Spleen (tissue), 11 donors: ENCODE measurements at regions not wholly inside any gene's neighbourhood (a gene's known extent, or its start where the extent isn't known, plus 50 kb on each side); places are given as distances from the start of the nearest gene placed in this dataset.

Experiments used
- DNase-seq: peaks from one replicate; pipeline ENCODE4 v3.0.0-alpha.2; 2020
- H3K27ac ChIP-seq, 8 donors: fragments of 200-600 bp; sonication (generic) in 7 of 8; 1 replicate in 4 of 8; 2 replicates in 4 of 8; pipeline versions ENCODE4 v1.5.0 to v1.8.0; 2016 to 2021; ENCODE audit warnings: inconsistent platforms in 4 of 8, mild to moderate bottlenecking in 4 of 8, moderate library complexity in 1 of 8
- H3K27me3 ChIP-seq, 7 donors: fragments of 200-600 bp; sonication (generic) in 6 of 7; replicated peaks in 1 of 7; 1 replicate in 4 of 7; 2 replicates in 3 of 7; pipeline versions ENCODE4 v1.5.0 to v1.8.0; 2016 to 2021; ENCODE audit warnings: inconsistent platforms in 3 of 7, mild to moderate bottlenecking in 1 of 7
- H3K36me3 ChIP-seq, 6 donors: fragments of 200-600 bp; sonication (generic) in 5 of 6; 1 replicate in 4 of 6; 2 replicates in 2 of 6; pipeline versions ENCODE4 v1.5.0 to v1.8.0; 2016 to 2021; ENCODE audit warnings: inconsistent platforms in 2 of 6
- H3K4me1 ChIP-seq, 6 donors: fragments of 200-600 bp; sonication (generic) in 5 of 6; 1 replicate in 3 of 6; 2 replicates in 3 of 6; pipeline versions ENCODE4 v1.5.0 to v1.8.0; 2016 to 2021; ENCODE audit warnings: inconsistent platforms in 3 of 6
- H3K4me3 ChIP-seq, 8 donors: fragments of 200-600 bp; sonication (generic) in 7 of 8; 1 replicate in 4 of 8; 2 replicates in 4 of 8; pipeline versions ENCODE4 v1.5.0 to v1.8.0; 2016 to 2021; ENCODE audit warnings: inconsistent platforms in 4 of 8, mild to moderate bottlenecking in 4 of 8, moderate library complexity in 2 of 8
- H3K9me3 ChIP-seq, 8 donors: fragments of 200-600 bp; sonication (generic) in 7 of 8; 1 replicate in 4 of 8; 2 replicates in 4 of 8; pipeline versions ENCODE4 v1.5.0 to v1.8.0; 2016 to 2021; ENCODE audit warnings: inconsistent platforms in 4 of 8
- POLR2A ChIP-seq, 3 donors: fragments of 450-650 bp; IDR thresholded peaks; one replicate each; pipeline ENCODE4 v1.5.1; 2017; ENCODE audit warnings: antibody characterized with exemption in 3 of 3, mild to moderate bottlenecking in 1 of 3
- POLR2AphosphoS5 ChIP-seq, 3 donors: sonication (generic); formaldehyde crosslinking; IDR thresholded peaks; one replicate each; pipeline ENCODE4 v1.5.1; 2017; ENCODE audit warnings: antibody characterized with exemption in 3 of 3
- whole genome bisulfite sequencing, 5 donors: extraction: QIAGEN DNeasy Blood & Tissue Kit in 3 of 5; methylation state at CpG; one replicate each; pipeline versions ENCODE4 v1.1.5 to v1.1.7; 2013 to 2018; 5-methylcytosine and 5-hydroxymethylcytosine counted together
- intact Hi-C: fragments of 100-400 bp; cut with DNase I; formaldehyde crosslinking; loops from one replicate; pipeline ENCODE4 v1.15.0; 2023; ENCODE audit warnings: low total_unique reads
- TF ChIP-seq, protein P1 (sequence below), 11 experiments: fragments of 200-600 bp in 7 of 11; fragments of 450-650 bp in 4 of 11; sonication (generic) in 4 of 11; IDR thresholded peaks in 8 of 11; conservative IDR thresholded peaks in 3 of 11; 1 replicate in 7 of 11; 2 replicates in 4 of 11; pipeline versions ENCODE4 v1.4.0 to v1.8.0; 2016 to 2021; ENCODE audit warnings: antibody characterized with exemption in 11 of 11, inconsistent platforms in 4 of 11, mild to moderate bottlenecking in 1 of 11
- donor health status: healthy with polysubstance abuse.
- donor health status: DM: no; HTN: no; CAD: no; lungs with moderate emphysema.
- donor health status: DM: no; HTN: no; CAD: no.
- donor health status: Bipolar disorder and iron deficiency.
- donor health status: healthy.
- donor health status: DM: no; HTN: no; CAD: no.
- donor health status: DM: yes; HTN: yes; CAD: no.

DNA sequence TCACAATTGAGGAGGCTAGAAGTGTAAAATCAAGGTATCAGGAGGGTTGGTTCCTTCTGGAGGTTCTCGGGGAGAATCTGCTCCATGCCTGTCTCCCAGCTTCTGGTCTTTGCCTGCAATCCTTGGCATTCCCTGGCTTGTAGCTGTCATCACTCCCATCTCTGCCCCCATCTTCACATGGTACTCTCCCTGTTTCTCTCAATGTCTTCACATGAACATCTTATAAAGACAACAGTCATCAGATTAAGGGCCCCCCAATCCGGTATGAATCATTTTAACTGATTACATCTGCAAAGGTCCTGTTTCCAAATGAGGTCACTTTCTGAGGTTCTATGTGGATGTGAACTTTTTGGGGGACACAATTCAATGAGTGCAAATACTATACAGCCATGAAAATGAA, 113.0 kb upstream of the GALNT15 start:
- WGBS, 5 donors: 88 to 100% (median 94%) methylated on average over 2 of the region's 2 CpGs
- H3K36me3 ChIP-seq: no peaks in the 10 kb centered on the region
- H3K27me3 ChIP-seq: no peaks in the 10 kb centered on the region
- no peak overlapping the region for H3K4me3 ChIP-seq
- H3K4me1 ChIP-seq: peaks cover 0 to 24% (median 6%) of the 10 kb centered on the region in 6 donors
- no peaks in the 10 kb centered on the region for H3K9me3 ChIP-seq
- TF ChIP-seq POLR2A (IDR thresholded peaks at IDR 0.05) (no peak), POLR2AphosphoS5 (IDR thresholded peaks at IDR 0.05) (no peak)
- TF ChIP-seq, protein P1, sequence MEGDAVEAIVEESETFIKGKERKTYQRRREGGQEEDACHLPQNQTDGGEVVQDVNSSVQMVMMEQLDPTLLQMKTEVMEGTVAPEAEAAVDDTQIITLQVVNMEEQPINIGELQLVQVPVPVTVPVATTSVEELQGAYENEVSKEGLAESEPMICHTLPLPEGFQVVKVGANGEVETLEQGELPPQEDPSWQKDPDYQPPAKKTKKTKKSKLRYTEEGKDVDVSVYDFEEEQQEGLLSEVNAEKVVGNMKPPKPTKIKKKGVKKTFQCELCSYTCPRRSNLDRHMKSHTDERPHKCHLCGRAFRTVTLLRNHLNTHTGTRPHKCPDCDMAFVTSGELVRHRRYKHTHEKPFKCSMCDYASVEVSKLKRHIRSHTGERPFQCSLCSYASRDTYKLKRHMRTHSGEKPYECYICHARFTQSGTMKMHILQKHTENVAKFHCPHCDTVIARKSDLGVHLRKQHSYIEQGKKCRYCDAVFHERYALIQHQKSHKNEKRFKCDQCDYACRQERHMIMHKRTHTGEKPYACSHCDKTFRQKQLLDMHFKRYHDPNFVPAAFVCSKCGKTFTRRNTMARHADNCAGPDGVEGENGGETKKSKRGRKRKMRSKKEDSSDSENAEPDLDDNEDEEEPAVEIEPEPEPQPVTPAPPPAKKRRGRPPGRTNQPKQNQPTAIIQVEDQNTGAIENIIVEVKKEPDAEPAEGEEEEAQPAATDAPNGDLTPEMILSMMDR (IDR thresholded peaks at IDR 0.05 in 8 of 11, conservative IDR thresholded peaks at IDR 0.05 in 3 of 11): no peak
- H3K27ac ChIP-seq: peak overlapping the region in 2 of 8 donors; percentile 56 to 70
- DNase-seq: no peak
- intact Hi-C loops: no loop called here

DNA sequence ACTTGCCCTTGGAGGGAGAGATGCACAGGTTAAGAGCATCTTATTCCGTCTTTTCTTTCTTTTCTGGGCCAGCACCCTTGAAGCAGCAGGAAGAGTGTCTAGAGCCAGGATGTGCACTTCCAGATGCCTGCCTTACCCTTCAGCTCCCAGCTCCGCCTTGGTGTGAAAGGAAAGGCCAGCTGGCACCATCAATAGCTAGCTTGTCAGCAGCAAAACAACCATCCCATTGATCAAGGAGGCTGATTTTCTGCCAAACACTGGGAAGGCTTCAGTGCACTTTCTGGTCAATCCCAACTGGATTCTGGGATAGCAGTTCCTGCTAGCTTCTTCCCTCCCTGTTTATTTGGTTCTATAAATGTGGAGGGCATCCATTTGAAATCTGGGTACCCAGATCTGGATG, 110.9 kb upstream of the GALNT15 start:
- no peaks in the 10 kb centered on the region for H3K36me3 ChIP-seq
- intact Hi-C loops: no loop called here
- no peak overlapping the region for H3K4me3 ChIP-seq
- no peak for DNase-seq
- no peak overlapping the region for H3K27ac ChIP-seq
- no peak for TF ChIP-seq POLR2A (IDR thresholded peaks at IDR 0.05)
- TF ChIP-seq, protein P1 (IDR thresholded peaks at IDR 0.05 in 8 of 11, conservative IDR thresholded peaks at IDR 0.05 in 3 of 11): no peak
- no peak for TF ChIP-seq POLR2AphosphoS5 (IDR thresholded peaks at IDR 0.05)
- H3K9me3 ChIP-seq: no peaks in the 10 kb centered on the region
- peaks cover 0 to 24% (median 6%) of the 10 kb centered on the region in 6 donors for H3K4me1 ChIP-seq
- H3K27me3 ChIP-seq: no peaks in the 10 kb centered on the region
- 77 to 92% (median 81%) methylated on average over 2 of the region's 2 CpGs for WGBS, 5 donors

DNA sequence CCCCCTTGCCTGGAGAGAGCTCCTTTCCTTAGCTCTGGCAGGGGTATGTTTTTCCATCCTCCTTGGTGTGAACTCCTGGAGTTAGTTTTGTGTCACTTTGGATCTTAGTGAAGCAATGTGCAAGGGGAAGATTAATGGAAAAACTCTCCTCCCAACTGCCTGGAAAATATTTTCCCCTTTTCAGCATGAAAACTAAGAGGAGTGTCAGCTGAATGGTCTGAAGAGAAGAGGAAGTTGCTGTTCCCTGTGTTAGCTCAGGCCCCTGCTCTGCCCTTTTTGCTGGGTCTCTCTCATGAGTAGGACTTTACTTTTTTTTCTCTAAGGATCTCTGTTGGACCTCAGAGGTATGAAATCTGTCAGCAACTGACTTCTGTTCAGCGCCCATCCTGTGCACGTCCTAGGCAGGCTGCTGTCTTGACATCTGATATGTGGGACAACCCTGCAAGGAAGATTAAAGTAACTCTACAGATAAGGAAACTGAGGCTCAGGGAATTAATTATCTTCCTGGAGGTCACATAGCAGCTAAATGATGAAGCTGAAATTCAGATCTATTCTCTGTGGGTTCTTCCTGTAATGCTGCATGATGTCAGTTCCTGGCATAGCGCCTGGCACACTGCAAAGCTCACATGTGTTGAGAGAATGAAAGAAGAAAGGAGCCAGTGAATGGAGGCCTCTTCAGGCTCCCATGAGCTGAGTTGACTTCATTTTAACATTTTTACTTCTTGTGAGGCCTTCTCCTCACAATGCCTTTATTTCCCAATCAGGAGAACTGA, 109.7 kb upstream of the GALNT15 start:
- intact Hi-C loops: no loop called here
- WGBS, 5 donors: 55 to 69% (median 59%) methylated on average over 3 of the region's 3 CpGs
- no peak for DNase-seq

DNA sequence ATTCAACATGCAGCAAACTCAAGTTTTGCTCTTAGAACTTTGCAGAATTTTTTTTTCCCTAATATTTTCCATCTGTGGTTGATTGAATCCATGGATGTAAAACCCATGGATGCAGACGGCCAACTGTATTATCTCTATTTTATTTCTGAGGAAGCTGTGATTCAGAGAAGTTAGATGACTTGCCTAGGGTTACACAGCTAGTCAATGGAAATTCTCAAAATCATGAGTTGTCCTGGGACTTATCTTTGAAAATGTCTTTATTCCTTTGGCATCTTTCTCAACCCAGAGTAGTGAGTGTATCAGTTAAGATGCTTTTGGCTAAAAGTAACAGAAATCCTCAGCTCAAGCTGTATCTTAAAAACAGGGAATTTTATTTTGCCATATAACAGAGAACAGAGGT, 107.9 kb upstream of the GALNT15 start:
- Histone ChIP-seq H3K4me3 (no peak overlapping the region), H3K9me3 (no peaks in the 10 kb centered on the region), H3K27ac (no peak overlapping the region), H3K4me1 (peaks cover 0 to 13% (median 5%) of the 10 kb centered on the region in 6 donors), H3K27me3 (no peaks in the 10 kb centered on the region), H3K36me3 (no peaks in the 10 kb centered on the region)
- no peak for DNase-seq
- 77 to 93% (median 88%) methylated on average over 1 of the region's 1 CpG for WGBS, 5 donors
- TF ChIP-seq, protein P1 (IDR thresholded peaks at IDR 0.05 in 8 of 11, conservative IDR thresholded peaks at IDR 0.05 in 3 of 11): no peak
- TF ChIP-seq POLR2AphosphoS5 (IDR thresholded peaks at IDR 0.05): no peak
- no peak for TF ChIP-seq POLR2A (IDR thresholded peaks at IDR 0.05)
- intact Hi-C loops: no loop called here

More for the DNA sequence above, 109.7 kb upstream of the GALNT15 start:
- H3K4me1 ChIP-seq: peaks cover 0 to 21% (median 6%) of the 10 kb centered on the region in 6 donors
- H3K9me3 ChIP-seq: no peaks in the 10 kb centered on the region
- H3K4me3 ChIP-seq: no peak overlapping the region
- TF ChIP-seq POLR2AphosphoS5 (IDR thresholded peaks at IDR 0.05) (no peak), POLR2A (IDR thresholded peaks at IDR 0.05) (no peak)
- TF ChIP-seq, protein P1 (IDR thresholded peaks at IDR 0.05 in 8 of 11, conservative IDR thresholded peaks at IDR 0.05 in 3 of 11): no peak
- no peaks in the 10 kb centered on the region for H3K27me3 ChIP-seq
- H3K27ac ChIP-seq: no peak overlapping the region
- H3K36me3 ChIP-seq: no peaks in the 10 kb centered on the region
